SK-N-MC (cell line): ENCODE measurements at regions not wholly inside any gene's neighbourhood (a gene's known extent, or its start where the extent isn't known, plus 50 kb on each side); places are given as distances from the start of the nearest gene placed in this dataset.

Experiments
- EZH2 ChIP-seq: fragments of 200-600 bp; sonication (generic); IDR thresholded peaks from one replicate; pipeline ENCODE4 v1.6.1; 2017; ENCODE audit warnings: antibody characterized with exemption
- FOXP2 ChIP-seq: optimal IDR thresholded peaks from 2 replicates; pipeline ENCODE3; 2011; ENCODE audit warnings: mild to moderate bottlenecking, moderate library complexity; ENCODE audit not compliant: insufficient read depth; ENCODE audit errors: extremely low read length, control extremely low read depth
- POLR2AphosphoS5 ChIP-seq: IDR thresholded peaks from 2 replicates; pipeline ENCODE4 v1.6.1; 2012; ENCODE audit warnings: mild to moderate bottlenecking, low read depth, low read length, borderline replicate concordance

GRCh38 chr11:23221366-23221765 lies 361.1 kb upstream of the CCDC179 start:
- TF ChIP-seq EZH2: no peak
- TF ChIP-seq POLR2AphosphoS5: no peak
- no peak for TF ChIP-seq FOXP2
